ENCODE measurements at regions not wholly inside any gene's neighbourhood (a gene's known extent, or its start where the extent isn't known, plus 50 kb on each side); places are given as distances from the start of the nearest gene placed in this dataset.

GRCh38 chr6:170232186-170233002 lies 58.5 kb downstream of the DLL1 start:
- no peaks in the 10 kb centered on the region for H3K9me3 ChIP-seq (ENCODE audit: low read depth, low read length)
- H4K20me1 ChIP-seq (ENCODE audit: insufficient read depth, low read length), result no peaks in the 10 kb centered on the region
- no peaks in the 10 kb centered on the region for H3K4me1 ChIP-seq (ENCODE audit: insufficient read depth, low read length)
- H3K36me3 ChIP-seq (ENCODE audit: insufficient read depth, low read length), result no peaks in the 10 kb centered on the region
- H3K27me3 ChIP-seq (ENCODE audit: insufficient read depth, low read length), result no peaks in the 10 kb centered on the region
- H3K27ac ChIP-seq (ENCODE audit: low read depth, low read length), result no peak overlapping the region
- DNase-seq (ENCODE audit: insufficient read length, low spot score, missing footprints), result no peak
- H3K79me2 ChIP-seq (ENCODE audit: insufficient read depth, low read length), result no peaks in the 10 kb centered on the region
- no peak overlapping the region for H3K4me2 ChIP-seq (ENCODE audit: insufficient read depth, low read length)
- peak overlapping the region; percentile 41 for H2AFZ ChIP-seq (ENCODE audit: low read length)
- H3K4me3 ChIP-seq (ENCODE audit: insufficient read depth, low read length), result no peak overlapping the region
- no peak for TF ChIP-seq CTCF (IDR thresholded peaks at IDR 0.05; ENCODE audit: extremely low read depth, low read depth, low read length)

- Histone ChIP-seq H3K4me1 (ENCODE audit: insufficient read depth, low read length) (no peaks in the 10 kb centered on the region), H3K79me2 (ENCODE audit: insufficient read depth, low read length) (no peaks in the 10 kb centered on the region), H3K9me3 (ENCODE audit: low read depth, low read length) (no peaks in the 10 kb centered on the region), H3K4me3 (ENCODE audit: insufficient read depth, low read length) (no peak overlapping the region), H3K4me2 (ENCODE audit: insufficient read depth, low read length) (no peak overlapping the region), H2AFZ (ENCODE audit: low read length) (peak overlapping the region; percentile 41), H3K27ac (ENCODE audit: low read depth, low read length) (no peak overlapping the region), H3K27me3 (ENCODE audit: insufficient read depth, low read length) (no peaks in the 10 kb centered on the region), H4K20me1 (ENCODE audit: insufficient read depth, low read length) (no peaks in the 10 kb centered on the region), H3K36me3 (ENCODE audit: insufficient read depth, low read length) (no peaks in the 10 kb centered on the region)
- TF ChIP-seq CTCF (IDR thresholded peaks at IDR 0.05; ENCODE audit: extremely low read depth, low read depth, low read length), result no peak
- no peak for DNase-seq (ENCODE audit: insufficient read length, low spot score, missing footprints)
These were observed 59.3 kb downstream of the DLL1 start for GRCh38 chr6:170231293-170232185.

GRCh38 chr6:170230520-170231292 lies 60.2 kb downstream of the DLL1 start:
- Histone ChIP-seq H3K4me2 (ENCODE audit: insufficient read depth, low read length) (no peak overlapping the region), H3K36me3 (ENCODE audit: insufficient read depth, low read length) (no peaks in the 10 kb centered on the region), H2AFZ (ENCODE audit: low read length) (no peak overlapping the region), H4K20me1 (ENCODE audit: insufficient read depth, low read length) (no peaks in the 10 kb centered on the region), H3K79me2 (ENCODE audit: insufficient read depth, low read length) (no peaks in the 10 kb centered on the region), H3K4me3 (ENCODE audit: insufficient read depth, low read length) (no peak overlapping the region), H3K27ac (ENCODE audit: low read depth, low read length) (no peak overlapping the region), H3K4me1 (ENCODE audit: insufficient read depth, low read length) (no peaks in the 10 kb centered on the region), H3K9me3 (ENCODE audit: low read depth, low read length) (no peaks in the 10 kb centered on the region), H3K27me3 (ENCODE audit: insufficient read depth, low read length) (no peaks in the 10 kb centered on the region)
- TF ChIP-seq CTCF (IDR thresholded peaks at IDR 0.05; ENCODE audit: extremely low read depth, low read depth, low read length), result no peak
- DNase-seq (ENCODE audit: insufficient read length, low spot score, missing footprints), result no peak

Measured in osteoblast (primary cell).